KMS-11 (cell line): ENCODE measurements at regions not wholly inside any gene's neighbourhood (a gene's known extent, or its start where the extent isn't known, plus 50 kb on each side); places are given as distances from the start of the nearest gene placed in this dataset.

Source experiments
- H2AFZ ChIP-seq: fragments of 200-600 bp; sonication (generic); 2 replicates; pipeline ENCODE4 v1.6.1; 2016; ENCODE audit warnings: antibody characterized with exemption, mixed run types, low read depth
- H3K27ac ChIP-seq: fragments of 200-600 bp; sonication (generic); 2 replicates; pipeline ENCODE4 v1.6.1; 2016; ENCODE audit warnings: mild to moderate bottlenecking, mixed run types
- H3K27me3 ChIP-seq: fragments of 200-600 bp; sonication (generic); 2 replicates; pipeline ENCODE4 v1.6.1; 2017; ENCODE audit warnings: mild to moderate bottlenecking, low read depth, mixed run types, moderate library complexity; ENCODE audit not compliant: insufficient read depth
- H3K36me3 ChIP-seq: fragments of 200-600 bp; sonication (generic); 2 replicates; pipeline ENCODE4 v1.6.1; 2017; ENCODE audit warnings: mild to moderate bottlenecking, mixed run types; ENCODE audit not compliant: insufficient read depth
- H3K4me1 ChIP-seq: fragments of 200-600 bp; sonication (generic); 2 replicates; pipeline ENCODE4 v1.6.1; 2016; ENCODE audit warnings: mild to moderate bottlenecking, low read depth, mixed run types; ENCODE audit not compliant: poor library complexity, severe bottlenecking
- H3K4me2 ChIP-seq: fragments of 200-600 bp; sonication (generic); 2 replicates; pipeline ENCODE4 v1.7.0; 2016; ENCODE audit warnings: mild to moderate bottlenecking, mixed run types
- H3K4me3 ChIP-seq: fragments of 200-600 bp; sonication (generic); IDR thresholded peaks from 2 replicates; pipeline ENCODE4 v1.6.1; 2017; ENCODE audit warnings: low read depth, low read length, mixed read lengths; ENCODE audit not compliant: insufficient read depth
- H3K79me2 ChIP-seq: fragments of 200-600 bp; sonication (generic); 2 replicates; pipeline ENCODE4 v1.6.1; 2016; ENCODE audit warnings: low read depth, mixed run types; ENCODE audit not compliant: insufficient read depth
- H3K9ac ChIP-seq: fragments of 200-600 bp; sonication (generic); 2 replicates; pipeline ENCODE4 v1.6.1; 2016; ENCODE audit warnings: mild to moderate bottlenecking, mixed run types
- H4K20me1 ChIP-seq: fragments of 200-600 bp; sonication (generic); 2 replicates; pipeline ENCODE4 v1.6.1; 2016; ENCODE audit warnings: mild to moderate bottlenecking, mixed run types; ENCODE audit not compliant: insufficient read depth
- CTCF ChIP-seq: fragments of 200-600 bp; sonication (generic); conservative IDR thresholded peaks from 2 replicates; pipeline ENCODE4 v1.6.1; 2017; ENCODE audit warnings: low read depth, mild to moderate bottlenecking, antibody characterized with exemption, low read length, moderate library complexity, mixed read lengths

GRCh38 chr13:50646070-50646469 is 197.4 kb downstream of the DLEU7 start:
- no peaks in the 10 kb centered on the region for H3K27me3 ChIP-seq
- H3K27ac ChIP-seq, result no peak overlapping the region
- H3K4me2 ChIP-seq, result no peak overlapping the region
- H3K36me3 ChIP-seq, result no peaks in the 10 kb centered on the region
- no peaks in the 10 kb centered on the region for H3K79me2 ChIP-seq
- H3K4me1 ChIP-seq, result peaks cover 18% of the 10 kb centered on the region
- H3K4me3 ChIP-seq, result no peak overlapping the region
- no peak overlapping the region for H3K9ac ChIP-seq
- H2AFZ ChIP-seq, result no peak overlapping the region
- TF ChIP-seq CTCF, result no peak
- H4K20me1 ChIP-seq, result no peaks in the 10 kb centered on the region

DNA sequence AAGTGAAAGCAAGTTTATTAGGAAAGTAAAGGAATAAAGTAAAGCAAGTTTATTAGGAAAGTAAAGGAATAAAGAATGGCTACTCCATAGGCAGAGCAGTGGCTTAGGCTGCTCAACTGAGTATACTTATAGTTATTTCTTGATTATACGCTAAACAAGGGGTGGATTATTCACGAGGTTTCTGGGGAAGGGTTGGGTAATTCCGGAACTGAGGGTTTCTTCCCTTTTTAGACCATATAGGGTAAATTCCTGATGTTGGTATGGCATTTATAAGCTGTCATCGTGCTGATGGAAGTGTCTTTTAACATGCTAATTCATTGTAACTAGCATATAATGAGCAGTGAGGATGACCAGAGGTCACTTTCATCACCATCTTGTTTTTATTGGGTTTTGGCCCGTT is 194.3 kb downstream of the DLEU7 start:
- no peaks in the 10 kb centered on the region for H3K79me2 ChIP-seq
- H3K36me3 ChIP-seq, result no peaks in the 10 kb centered on the region
- no peak overlapping the region for H2AFZ ChIP-seq
- peaks cover 38% of the 10 kb centered on the region for H3K4me1 ChIP-seq
- no peak overlapping the region for H3K9ac ChIP-seq
- TF ChIP-seq CTCF, result no peak
- H3K4me3 ChIP-seq, result no peak overlapping the region
- H3K4me2 ChIP-seq, result no peak overlapping the region
- no peaks in the 10 kb centered on the region for H4K20me1 ChIP-seq
- no peak overlapping the region for H3K27ac ChIP-seq
- no peaks in the 10 kb centered on the region for H3K27me3 ChIP-seq

GRCh38 chr13:50650592-50651504 is 192.6 kb downstream of the DLEU7 start:
- Histone ChIP-seq H3K4me3 (no peak overlapping the region), H3K27me3 (no peaks in the 10 kb centered on the region), H3K4me1 (peaks cover 38% of the 10 kb centered on the region), H3K36me3 (no peaks in the 10 kb centered on the region), H4K20me1 (no peaks in the 10 kb centered on the region), H3K79me2 (no peaks in the 10 kb centered on the region), H3K4me2 (peak overlapping the region; percentile 76), H3K27ac (peak overlapping the region; percentile 52), H2AFZ (peak overlapping the region; percentile 39; the same call in 1 of the 2 replicates), H3K9ac (peak overlapping the region; percentile 35; the same call in 1 of the 2 replicates)
- TF ChIP-seq CTCF, result no peak

- Histone ChIP-seq H3K4me2 (peak overlapping the region; percentile 76; the same call in 1 of the 2 replicates), H3K9ac (no peak overlapping the region)
These were observed 191.6 kb downstream of the DLEU7 start for GRCh38 chr13:50651922-50652321.

More at GRCh38 chr13:50651922-50652321, 191.6 kb downstream of the DLEU7 start:
- Histone ChIP-seq H3K4me1 (peaks cover 38% of the 10 kb centered on the region), H4K20me1 (no peaks in the 10 kb centered on the region), H2AFZ (no peak overlapping the region), H3K27ac (no peak overlapping the region), H3K36me3 (no peaks in the 10 kb centered on the region), H3K4me3 (no peak overlapping the region), H3K27me3 (no peaks in the 10 kb centered on the region), H3K79me2 (no peaks in the 10 kb centered on the region)
- no peak for TF ChIP-seq CTCF
